ENCODE measurements at regions not wholly inside any gene's neighbourhood (a gene's known extent, or its start where the extent isn't known, plus 50 kb on each side); places are given as distances from the start of the nearest gene placed in this dataset.
A peak's percentile ranks its signal among the peaks of the same experiment; 100 is the strongest.

DNA sequence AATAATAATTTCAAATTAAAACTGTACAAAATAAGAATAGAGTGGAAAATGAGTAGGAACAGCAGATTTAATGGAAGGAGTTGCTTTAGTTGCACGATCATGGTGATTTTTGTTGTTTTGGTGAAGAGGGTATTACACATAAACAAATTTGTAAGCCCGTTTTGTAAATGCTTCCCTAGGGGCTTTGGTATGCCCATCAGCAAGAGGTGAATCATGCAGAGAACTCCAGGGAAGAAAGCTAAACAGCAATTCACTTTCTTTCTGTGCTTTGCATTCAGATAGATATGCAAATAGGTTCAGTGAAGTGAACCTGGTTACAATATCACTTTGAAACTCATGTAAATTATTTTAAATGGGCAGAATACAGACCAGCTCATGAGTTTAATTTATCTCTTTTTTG is 422.2 kb upstream of the MTPN start:
- ChIA-PET CTCF (no interaction called here), POLR2A (ENCODE audit: low non-redundant PET) (no interaction called here)
- Histone ChIP-seq H3K4me1 (ENCODE audit: insufficient read depth, low read length, poor library complexity, severe bottlenecking) (peaks cover 61% of the 10 kb centered on the region), H3K9me3 (ENCODE audit: low read depth, low read length, poor library complexity, severe bottlenecking) (no peaks in the 10 kb centered on the region), H3K4me3 (ENCODE audit: low read depth, low read length, poor library complexity, severe bottlenecking) (no peak overlapping the region), H3K27ac (ENCODE audit: low read depth, low read length, poor library complexity, severe bottlenecking) (peak overlapping the region; percentile 65), H3K36me3 (ENCODE audit: insufficient read depth, low read length, poor library complexity, severe bottlenecking) (no peaks in the 10 kb centered on the region), H3K27me3 (replicated peaks; ENCODE audit: insufficient read depth, low read depth, low read length, poor library complexity) (no peaks in the 10 kb centered on the region)
- DNase-seq (ENCODE audit: low spot score): peak; percentile 69
- no TSS peak for BruUV-seq (replicated peaks)
- intact Hi-C loops (cut with micrococcal nuclease; ENCODE audit: unreplicated experiment): loop anchor here (5.0 kb wide), 2 partner anchors 602 to 603 kb away; no protein-coding TSS in a partner anchor
- TF ChIP-seq EZH2 (IDR thresholded peaks at IDR 0.05; ENCODE audit: borderline replicate concordance, low read depth, low read length, poor library complexity, severe bottlenecking): no peak
- TF ChIP-seq, protein P1, sequence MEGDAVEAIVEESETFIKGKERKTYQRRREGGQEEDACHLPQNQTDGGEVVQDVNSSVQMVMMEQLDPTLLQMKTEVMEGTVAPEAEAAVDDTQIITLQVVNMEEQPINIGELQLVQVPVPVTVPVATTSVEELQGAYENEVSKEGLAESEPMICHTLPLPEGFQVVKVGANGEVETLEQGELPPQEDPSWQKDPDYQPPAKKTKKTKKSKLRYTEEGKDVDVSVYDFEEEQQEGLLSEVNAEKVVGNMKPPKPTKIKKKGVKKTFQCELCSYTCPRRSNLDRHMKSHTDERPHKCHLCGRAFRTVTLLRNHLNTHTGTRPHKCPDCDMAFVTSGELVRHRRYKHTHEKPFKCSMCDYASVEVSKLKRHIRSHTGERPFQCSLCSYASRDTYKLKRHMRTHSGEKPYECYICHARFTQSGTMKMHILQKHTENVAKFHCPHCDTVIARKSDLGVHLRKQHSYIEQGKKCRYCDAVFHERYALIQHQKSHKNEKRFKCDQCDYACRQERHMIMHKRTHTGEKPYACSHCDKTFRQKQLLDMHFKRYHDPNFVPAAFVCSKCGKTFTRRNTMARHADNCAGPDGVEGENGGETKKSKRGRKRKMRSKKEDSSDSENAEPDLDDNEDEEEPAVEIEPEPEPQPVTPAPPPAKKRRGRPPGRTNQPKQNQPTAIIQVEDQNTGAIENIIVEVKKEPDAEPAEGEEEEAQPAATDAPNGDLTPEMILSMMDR (conservative IDR thresholded peaks at IDR 0.05; ENCODE audit: low read depth, low read length): no peak

DNA sequence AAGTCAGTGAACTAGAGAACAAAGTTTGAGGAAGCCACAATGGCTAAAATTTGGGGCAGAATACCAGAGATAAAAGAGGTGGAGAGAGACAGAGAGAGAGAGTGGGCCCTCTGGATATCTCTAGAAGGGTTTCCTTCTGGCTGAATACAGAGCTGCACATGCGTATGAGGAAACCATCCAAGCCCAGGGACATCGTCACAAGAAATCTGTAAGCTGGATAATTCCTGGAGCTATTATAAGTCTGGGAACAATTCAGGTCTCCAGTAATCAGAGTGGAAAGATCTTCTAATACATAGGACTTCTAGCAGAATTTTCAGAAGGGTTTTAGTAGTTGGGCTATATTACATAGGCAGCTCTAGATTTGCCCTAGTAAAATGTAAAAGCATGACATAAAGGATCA is 415.7 kb upstream of the MTPN start:
- H3K9me3 ChIP-seq (ENCODE audit: low read depth, low read length, poor library complexity, severe bottlenecking): no peaks in the 10 kb centered on the region
- H3K27ac ChIP-seq (ENCODE audit: low read depth, low read length, poor library complexity, severe bottlenecking): peak overlapping the region; percentile 92
- H3K36me3 ChIP-seq (ENCODE audit: insufficient read depth, low read length, poor library complexity, severe bottlenecking): no peaks in the 10 kb centered on the region
- CTCF ChIA-PET: no interaction called here
- DNase-seq (ENCODE audit: low spot score): peak; percentile 50
- H3K4me1 ChIP-seq (ENCODE audit: insufficient read depth, low read length, poor library complexity, severe bottlenecking): peaks cover 76% of the 10 kb centered on the region
- BruUV-seq (replicated peaks): no TSS peak
- H3K4me3 ChIP-seq (ENCODE audit: low read depth, low read length, poor library complexity, severe bottlenecking): peak overlapping the region; percentile 15
- TF ChIP-seq, protein P1 (conservative IDR thresholded peaks at IDR 0.05; ENCODE audit: low read depth, low read length): no peak
- TF ChIP-seq EZH2 (IDR thresholded peaks at IDR 0.05; ENCODE audit: borderline replicate concordance, low read depth, low read length, poor library complexity, severe bottlenecking): no peak
- no peaks in the 10 kb centered on the region for H3K27me3 ChIP-seq (replicated peaks; ENCODE audit: insufficient read depth, low read depth, low read length, poor library complexity)
- intact Hi-C loops (cut with micrococcal nuclease; ENCODE audit: unreplicated experiment): loop anchor here (5.0 kb wide), 1 partner anchor 261 kb away; no protein-coding TSS in a partner anchor
- POLR2A ChIA-PET (ENCODE audit: low non-redundant PET): no interaction called here

DNA sequence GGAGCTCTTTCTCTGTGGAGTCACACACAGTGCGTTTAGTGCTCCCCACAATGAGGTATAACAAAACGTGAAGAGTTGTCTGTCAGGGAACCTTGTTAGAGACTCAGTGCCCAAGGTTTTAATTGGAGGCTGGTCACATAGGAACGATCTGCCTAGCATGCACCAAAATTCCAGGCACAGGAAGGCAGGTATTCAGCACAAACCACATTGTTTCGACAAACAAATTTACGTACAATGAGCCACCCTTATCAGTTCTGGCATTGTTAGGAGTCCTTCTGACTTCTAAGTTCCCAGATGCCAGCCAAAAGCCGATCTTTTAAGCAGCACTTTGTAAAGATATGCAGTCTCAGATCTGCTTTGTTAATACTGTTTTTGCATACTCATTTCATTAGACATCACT is 414.2 kb upstream of the MTPN start:
- no TSS peak for BruUV-seq (replicated peaks)
- intact Hi-C loops (cut with micrococcal nuclease; ENCODE audit: unreplicated experiment): loop anchor here (5.0 kb wide), 1 partner anchor 259 kb away; no protein-coding TSS in a partner anchor
- no peaks in the 10 kb centered on the region for H3K36me3 ChIP-seq (ENCODE audit: insufficient read depth, low read length, poor library complexity, severe bottlenecking)
- TF ChIP-seq, protein P1 (conservative IDR thresholded peaks at IDR 0.05; ENCODE audit: low read depth, low read length): no peak
- TF ChIP-seq EZH2 (IDR thresholded peaks at IDR 0.05; ENCODE audit: borderline replicate concordance, low read depth, low read length, poor library complexity, severe bottlenecking): no peak
- CTCF ChIA-PET: no interaction called here
- peak overlapping the region; percentile 5 for H3K4me3 ChIP-seq (ENCODE audit: low read depth, low read length, poor library complexity, severe bottlenecking)
- peaks cover 61% of the 10 kb centered on the region for H3K4me1 ChIP-seq (ENCODE audit: insufficient read depth, low read length, poor library complexity, severe bottlenecking)
- H3K27me3 ChIP-seq (replicated peaks; ENCODE audit: insufficient read depth, low read depth, low read length, poor library complexity): no peaks in the 10 kb centered on the region
- peak; percentile 52 for DNase-seq (ENCODE audit: low spot score)
- H3K9me3 ChIP-seq (ENCODE audit: low read depth, low read length, poor library complexity, severe bottlenecking): no peaks in the 10 kb centered on the region
- H3K27ac ChIP-seq (ENCODE audit: low read depth, low read length, poor library complexity, severe bottlenecking): peak overlapping the region; percentile 92
- POLR2A ChIA-PET (ENCODE audit: low non-redundant PET): interaction anchor here (0.7 kb wide), 1 partner anchor 21 kb away, joined by 4 read pairs; no protein-coding TSS in a partner anchor

Data from A673 (cell line).